GM12878 (cell line): ENCODE measurements at regions not wholly inside any gene's neighbourhood (a gene's known extent, or its start where the extent isn't known, plus 50 kb on each side); places are given as distances from the start of the nearest gene placed in this dataset.

ENCODE experiments used
- CBX3 ChIP-seq: fragments of 200-600 bp; sonication (generic); IDR thresholded peaks from 2 replicates; pipeline ENCODE4 v1.6.1; 2016; ENCODE audit warnings: low read depth, borderline replicate concordance
- CHD4 ChIP-seq: fragments of 200-600 bp; sonication (generic); IDR thresholded peaks from 2 replicates; pipeline ENCODE4 v1.6.1; 2016; ENCODE audit warnings: mild to moderate bottlenecking
- EP300 ChIP-seq, 2 experiments: fragments of 150-350 bp in 1 of 2; IDR thresholded peaks; 2 replicates each; pipeline ENCODE4 v1.6.1; 2011 to 2012; ENCODE audit warnings: low read depth in 2 of 2, low read length in 2 of 2, borderline replicate concordance in 1 of 2, improper control_type of control experiment in 1 of 2, inconsistent platforms in 1 of 2; ENCODE audit not compliant: control insufficient read depth in 1 of 2
- ESRRA ChIP-seq: IDR thresholded peaks from 2 replicates; pipeline ENCODE4 v1.6.1; 2012; ENCODE audit warnings: mild to moderate bottlenecking, low read length, improper control_type of control experiment
- LARP7 ChIP-seq: fragments of 450-650 bp; IDR thresholded peaks from 2 replicates; pipeline ENCODE4 v1.6.1; 2017; ENCODE audit warnings: mild to moderate bottlenecking
- MTA2 ChIP-seq: fragments of 450-650 bp; IDR thresholded peaks from 2 replicates; pipeline ENCODE4 v1.6.1; 2016; ENCODE audit warnings: low read depth, mild to moderate bottlenecking, moderate library complexity
- NFXL1 ChIP-seq: fragments of 450-650 bp; IDR thresholded peaks from 2 replicates; pipeline ENCODE4 v1.6.1; 2017; ENCODE audit warnings: antibody characterized with exemption, mild to moderate bottlenecking, borderline replicate concordance
- POLR2A ChIP-seq: IDR thresholded peaks from 2 replicates; pipeline ENCODE4 v1.6.1; 2011; ENCODE audit warnings: low read depth, mild to moderate bottlenecking, low read length
- SIN3A ChIP-seq: IDR thresholded peaks from 2 replicates; pipeline ENCODE4 v1.6.1; 2012; ENCODE audit warnings: low read depth, low read length, improper control_type of control experiment
- TCF12 ChIP-seq: IDR thresholded peaks from 2 replicates; pipeline ENCODE4 v1.6.1; 2011; ENCODE audit warnings: low read depth, mild to moderate bottlenecking, low read length
- YY1 ChIP-seq: IDR thresholded peaks from 2 replicates; pipeline ENCODE4 v1.6.1; 2011; ENCODE audit warnings: low read depth, mild to moderate bottlenecking, low read length
- ZNF274 ChIP-seq: IDR thresholded peaks from one replicate; pipeline ENCODE4 v1.8.0; 2011; ENCODE audit not compliant: insufficient read length, insufficient read depth
- TF ChIP-seq, protein P1 (sequence below), 3 experiments: IDR thresholded peaks in 2 of 3; conservative IDR thresholded peaks in 1 of 3; 2 replicates each; pipeline ENCODE4 v1.5.1; 2011; ENCODE audit warnings: low read depth in 3 of 3, low read length in 3 of 3, mild to moderate bottlenecking in 3 of 3, control low read depth in 2 of 3, moderate library complexity in 2 of 3, inconsistent platforms in 1 of 3, mixed read lengths in 1 of 3; ENCODE audit not compliant: control insufficient read depth in 2 of 3, insufficient read depth in 1 of 3; ENCODE audit errors: extremely low read depth in 1 of 3
- TF ChIP-seq, protein P2 (sequence below): IDR thresholded peaks from 2 replicates; pipeline ENCODE4 v1.6.1; 2011; ENCODE audit warnings: mild to moderate bottlenecking, low read depth, low read length, moderate library complexity; ENCODE audit not compliant: insufficient replicate concordance

DNA sequence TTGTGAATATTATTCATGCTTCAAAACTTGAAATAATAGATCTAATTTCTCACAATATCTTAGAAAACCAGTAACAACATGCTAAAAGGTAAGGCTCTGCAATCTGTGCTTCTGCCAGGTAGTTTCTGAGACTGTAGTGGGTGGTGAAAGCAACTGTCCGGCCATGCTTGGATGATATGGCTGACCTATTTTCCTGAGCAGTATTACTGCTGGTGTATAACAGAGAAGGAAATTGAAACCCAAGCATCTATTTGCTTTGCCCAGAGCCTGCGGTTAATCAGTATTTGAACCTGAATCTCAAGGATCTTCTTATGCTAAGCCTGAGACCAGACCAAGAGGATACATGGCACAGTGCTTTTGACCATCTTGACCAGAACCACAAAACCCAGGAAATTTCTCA is 563.8 kb downstream of the COL12A1 start:
- TF ChIP-seq SIN3A: no peak
- TF ChIP-seq ZNF274: no peak
- no peak for TF ChIP-seq POLR2A
- TF ChIP-seq EP300 (IDR thresholded peaks at IDR 0.05; ENCODE audit: borderline replicate concordance in 1 of 2, control insufficient read depth in 1 of 2, low read depth in 2 of 2, low read length in 2 of 2): no peak
- TF ChIP-seq, protein P1, sequence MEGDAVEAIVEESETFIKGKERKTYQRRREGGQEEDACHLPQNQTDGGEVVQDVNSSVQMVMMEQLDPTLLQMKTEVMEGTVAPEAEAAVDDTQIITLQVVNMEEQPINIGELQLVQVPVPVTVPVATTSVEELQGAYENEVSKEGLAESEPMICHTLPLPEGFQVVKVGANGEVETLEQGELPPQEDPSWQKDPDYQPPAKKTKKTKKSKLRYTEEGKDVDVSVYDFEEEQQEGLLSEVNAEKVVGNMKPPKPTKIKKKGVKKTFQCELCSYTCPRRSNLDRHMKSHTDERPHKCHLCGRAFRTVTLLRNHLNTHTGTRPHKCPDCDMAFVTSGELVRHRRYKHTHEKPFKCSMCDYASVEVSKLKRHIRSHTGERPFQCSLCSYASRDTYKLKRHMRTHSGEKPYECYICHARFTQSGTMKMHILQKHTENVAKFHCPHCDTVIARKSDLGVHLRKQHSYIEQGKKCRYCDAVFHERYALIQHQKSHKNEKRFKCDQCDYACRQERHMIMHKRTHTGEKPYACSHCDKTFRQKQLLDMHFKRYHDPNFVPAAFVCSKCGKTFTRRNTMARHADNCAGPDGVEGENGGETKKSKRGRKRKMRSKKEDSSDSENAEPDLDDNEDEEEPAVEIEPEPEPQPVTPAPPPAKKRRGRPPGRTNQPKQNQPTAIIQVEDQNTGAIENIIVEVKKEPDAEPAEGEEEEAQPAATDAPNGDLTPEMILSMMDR (IDR thresholded peaks at IDR 0.05 in 2 of 3, conservative IDR thresholded peaks at IDR 0.05 in 1 of 3; ENCODE audit: control insufficient read depth in 2 of 3, extremely low read depth in 1 of 3, insufficient read depth in 1 of 3, low read depth in 3 of 3, low read length in 3 of 3): no peak
- TF ChIP-seq, protein P2, sequence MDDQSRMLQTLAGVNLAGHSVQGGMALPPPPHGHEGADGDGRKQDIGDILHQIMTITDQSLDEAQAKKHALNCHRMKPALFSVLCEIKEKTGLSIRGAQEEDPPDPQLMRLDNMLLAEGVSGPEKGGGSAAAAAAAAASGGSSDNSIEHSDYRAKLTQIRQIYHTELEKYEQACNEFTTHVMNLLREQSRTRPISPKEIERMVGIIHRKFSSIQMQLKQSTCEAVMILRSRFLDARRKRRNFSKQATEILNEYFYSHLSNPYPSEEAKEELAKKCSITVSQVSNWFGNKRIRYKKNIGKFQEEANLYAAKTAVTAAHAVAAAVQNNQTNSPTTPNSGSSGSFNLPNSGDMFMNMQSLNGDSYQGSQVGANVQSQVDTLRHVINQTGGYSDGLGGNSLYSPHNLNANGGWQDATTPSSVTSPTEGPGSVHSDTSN: no peak
- TF ChIP-seq CBX3: no peak
- TF ChIP-seq MTA2: no peak
- TF ChIP-seq ESRRA: no peak
- no peak for TF ChIP-seq YY1
- TF ChIP-seq CHD4: no peak
- TF ChIP-seq TCF12: no peak
- TF ChIP-seq LARP7: no peak
- TF ChIP-seq NFXL1: no peak
